HL-60 (cell line): ENCODE measurements at regions not wholly inside any gene's neighbourhood (a gene's known extent, or its start where the extent isn't known, plus 50 kb on each side); places are given as distances from the start of the nearest gene placed in this dataset.
A peak's percentile ranks its signal among the peaks of the same experiment; 100 is the strongest.

ENCODE experiments used
- DNase-seq, 2 experiments: peaks; one replicate each; pipeline ENCODE4 v3.0.0-alpha.2; 2010 to 2020; ENCODE audit warnings: low read depth in 1 of 2, low spot score in 1 of 2
- H3K27ac ChIP-seq: fragments of 250-450 bp; sonication (Bioruptor Pico); replicated peaks from 2 replicates; pipeline ENCODE4 v1.5.1; 2020; ENCODE audit warnings: mild to moderate bottlenecking, moderate library complexity
- H3K27me3 ChIP-seq: fragments of 250-450 bp; sonication (Bioruptor Pico); 2 replicates; pipeline ENCODE4 v1.5.1; 2021; ENCODE audit warnings: mild to moderate bottlenecking, moderate library complexity; ENCODE audit not compliant: insufficient read depth, poor library complexity, severe bottlenecking
- H3K4me3 ChIP-seq: replicated peaks from 2 replicates; pipeline ENCODE4 v1.5.1; 2011; ENCODE audit warnings: mild to moderate bottlenecking, control low read depth, low read length; ENCODE audit not compliant: insufficient read depth
- GABPA ChIP-seq: IDR thresholded peaks from 2 replicates; pipeline ENCODE4 v1.6.1; 2012; ENCODE audit warnings: low read depth
- POLR2AphosphoS5 ChIP-seq: IDR thresholded peaks from 2 replicates; pipeline ENCODE4 v1.6.1; 2012; ENCODE audit warnings: low read depth
- SPI1 ChIP-seq: IDR thresholded peaks from 2 replicates; pipeline ENCODE4 v1.6.1; 2012; ENCODE audit warnings: low read depth, mild to moderate bottlenecking, borderline replicate concordance
- TF ChIP-seq, protein P1 (sequence below): IDR thresholded peaks from one replicate; pipeline ENCODE4 v1.5.1; 2011; ENCODE audit warnings: low read length, control low read depth, inconsistent platforms; ENCODE audit not compliant: insufficient read depth
- TF ChIP-seq, protein P2 (sequence below): IDR thresholded peaks from 2 replicates; pipeline ENCODE4 v1.6.1; 2012; ENCODE audit warnings: low read depth; ENCODE audit not compliant: insufficient replicate concordance

GRCh38 chr3:22228705-22229104 lies 477.7 kb upstream of the ZNF385D start:
- H3K4me3 ChIP-seq = no peak overlapping the region
- no peak for DNase-seq
- TF ChIP-seq POLR2AphosphoS5 (no peak), SPI1 (no peak), GABPA (no peak)
- TF ChIP-seq, protein P1, sequence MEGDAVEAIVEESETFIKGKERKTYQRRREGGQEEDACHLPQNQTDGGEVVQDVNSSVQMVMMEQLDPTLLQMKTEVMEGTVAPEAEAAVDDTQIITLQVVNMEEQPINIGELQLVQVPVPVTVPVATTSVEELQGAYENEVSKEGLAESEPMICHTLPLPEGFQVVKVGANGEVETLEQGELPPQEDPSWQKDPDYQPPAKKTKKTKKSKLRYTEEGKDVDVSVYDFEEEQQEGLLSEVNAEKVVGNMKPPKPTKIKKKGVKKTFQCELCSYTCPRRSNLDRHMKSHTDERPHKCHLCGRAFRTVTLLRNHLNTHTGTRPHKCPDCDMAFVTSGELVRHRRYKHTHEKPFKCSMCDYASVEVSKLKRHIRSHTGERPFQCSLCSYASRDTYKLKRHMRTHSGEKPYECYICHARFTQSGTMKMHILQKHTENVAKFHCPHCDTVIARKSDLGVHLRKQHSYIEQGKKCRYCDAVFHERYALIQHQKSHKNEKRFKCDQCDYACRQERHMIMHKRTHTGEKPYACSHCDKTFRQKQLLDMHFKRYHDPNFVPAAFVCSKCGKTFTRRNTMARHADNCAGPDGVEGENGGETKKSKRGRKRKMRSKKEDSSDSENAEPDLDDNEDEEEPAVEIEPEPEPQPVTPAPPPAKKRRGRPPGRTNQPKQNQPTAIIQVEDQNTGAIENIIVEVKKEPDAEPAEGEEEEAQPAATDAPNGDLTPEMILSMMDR = no peak
- TF ChIP-seq, protein P2, sequence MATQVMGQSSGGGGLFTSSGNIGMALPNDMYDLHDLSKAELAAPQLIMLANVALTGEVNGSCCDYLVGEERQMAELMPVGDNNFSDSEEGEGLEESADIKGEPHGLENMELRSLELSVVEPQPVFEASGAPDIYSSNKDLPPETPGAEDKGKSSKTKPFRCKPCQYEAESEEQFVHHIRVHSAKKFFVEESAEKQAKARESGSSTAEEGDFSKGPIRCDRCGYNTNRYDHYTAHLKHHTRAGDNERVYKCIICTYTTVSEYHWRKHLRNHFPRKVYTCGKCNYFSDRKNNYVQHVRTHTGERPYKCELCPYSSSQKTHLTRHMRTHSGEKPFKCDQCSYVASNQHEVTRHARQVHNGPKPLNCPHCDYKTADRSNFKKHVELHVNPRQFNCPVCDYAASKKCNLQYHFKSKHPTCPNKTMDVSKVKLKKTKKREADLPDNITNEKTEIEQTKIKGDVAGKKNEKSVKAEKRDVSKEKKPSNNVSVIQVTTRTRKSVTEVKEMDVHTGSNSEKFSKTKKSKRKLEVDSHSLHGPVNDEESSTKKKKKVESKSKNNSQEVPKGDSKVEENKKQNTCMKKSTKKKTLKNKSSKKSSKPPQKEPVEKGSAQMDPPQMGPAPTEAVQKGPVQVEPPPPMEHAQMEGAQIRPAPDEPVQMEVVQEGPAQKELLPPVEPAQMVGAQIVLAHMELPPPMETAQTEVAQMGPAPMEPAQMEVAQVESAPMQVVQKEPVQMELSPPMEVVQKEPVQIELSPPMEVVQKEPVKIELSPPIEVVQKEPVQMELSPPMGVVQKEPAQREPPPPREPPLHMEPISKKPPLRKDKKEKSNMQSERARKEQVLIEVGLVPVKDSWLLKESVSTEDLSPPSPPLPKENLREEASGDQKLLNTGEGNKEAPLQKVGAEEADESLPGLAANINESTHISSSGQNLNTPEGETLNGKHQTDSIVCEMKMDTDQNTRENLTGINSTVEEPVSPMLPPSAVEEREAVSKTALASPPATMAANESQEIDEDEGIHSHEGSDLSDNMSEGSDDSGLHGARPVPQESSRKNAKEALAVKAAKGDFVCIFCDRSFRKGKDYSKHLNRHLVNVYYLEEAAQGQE = no peak
- no peak overlapping the region for H3K27ac ChIP-seq
- no peaks in the 10 kb centered on the region for H3K27me3 ChIP-seq

DNA sequence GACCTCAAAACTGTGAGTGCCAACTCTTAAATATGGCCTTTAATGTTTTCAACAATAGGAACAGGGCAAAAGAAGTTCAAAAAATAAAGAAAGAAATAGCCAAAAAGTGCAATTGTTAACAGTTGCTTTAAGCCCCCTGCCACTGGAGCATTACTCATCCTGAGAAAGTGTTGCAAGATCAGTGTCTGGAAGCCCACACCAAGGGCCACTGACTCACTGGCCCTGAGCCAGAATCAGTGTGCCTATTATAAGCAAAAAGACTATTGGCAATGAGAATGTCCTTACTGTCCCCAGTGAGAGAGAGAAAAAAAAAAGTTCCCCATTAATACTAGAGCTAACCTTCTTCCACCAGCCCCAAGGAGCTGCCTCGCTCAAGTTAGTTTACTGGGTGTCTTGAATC lies 480.1 kb upstream of the ZNF385D start:
- no peaks in the 10 kb centered on the region for H3K27me3 ChIP-seq
- TF ChIP-seq GABPA = no peak
- TF ChIP-seq POLR2AphosphoS5 = no peak
- TF ChIP-seq SPI1 = no peak
- TF ChIP-seq, protein P1 = no peak
- TF ChIP-seq, protein P2 = no peak
- no peak for DNase-seq
- H3K27ac ChIP-seq = no peak overlapping the region
- H3K4me3 ChIP-seq = no peak overlapping the region

- peak in 1 of 2 experiments; percentile 10 for DNase-seq
- Histone ChIP-seq H3K27me3 (no peaks in the 10 kb centered on the region), H3K4me3 (no peak overlapping the region), H3K27ac (no peak overlapping the region)
- peak; percentile 51; the same call in 1 of the 2 replicates for TF ChIP-seq SPI1
- TF ChIP-seq, protein P1 = no peak
Measured at GRCh38 chr3:22236490-22237270, 485.7 kb upstream of the ZNF385D start.
